ENCODE measurements at regions not wholly inside any gene's neighbourhood (a gene's known extent, or its start where the extent isn't known, plus 50 kb on each side); places are given as distances from the start of the nearest gene placed in this dataset.

GRCh38 chr2:18156002-18156401 lies 277.5 kb downstream of the KCNS3 start:
- no peak overlapping the region for H3K9ac ChIP-seq (ENCODE audit: low read depth, low read length)
- H2BK20ac ChIP-seq (ENCODE audit: low read depth, low read length): no peak overlapping the region
- POLR2A ChIA-PET (ENCODE audit: unreplicated experiment): no interaction called here
- no peaks in the 10 kb centered on the region for H3K36me3 ChIP-seq (ENCODE audit: control insufficient read depth, insufficient read depth, low read length)
- H3K9me3 ChIP-seq (ENCODE audit: control insufficient read depth, insufficient read depth, low read length): no peaks in the 10 kb centered on the region
- no peak overlapping the region for H2AK9ac ChIP-seq (replicated peaks; ENCODE audit: low read depth, low read length, poor library complexity)
- H3K27me3 ChIP-seq (ENCODE audit: control insufficient read depth, insufficient read depth, low read length): peaks cover 10% of the 10 kb centered on the region
- H2AK5ac ChIP-seq (ENCODE audit: low read depth, low read length): no peak overlapping the region
- BruUV-seq (replicated peaks): no TSS peak
- H3K56ac ChIP-seq (ENCODE audit: extremely low read depth, insufficient read depth, low read length): no peak overlapping the region
- no peaks in the 10 kb centered on the region for H3K9me1 ChIP-seq (ENCODE audit: insufficient read depth, low read length)
- no peak for TF ChIP-seq CTCF (conservative IDR thresholded peaks at IDR 0.05; ENCODE audit: low read depth, low read length)
- no peak for TF ChIP-seq SMC3 (IDR thresholded peaks at IDR 0.05; ENCODE audit: low read depth, low read length)
- no peak for TF ChIP-seq RAD21 (IDR thresholded peaks at IDR 0.05; ENCODE audit: low read length)
- CTCF ChIA-PET: no interaction called here
- H4K20me1 ChIP-seq (ENCODE audit: insufficient read depth, low read length): no peaks in the 10 kb centered on the region
- H3K27ac ChIP-seq (ENCODE audit: insufficient read depth, low read length): no peak overlapping the region
- ATAC-seq (ENCODE audit: low read depth) (no peak), DNase-seq (no peak)
- intact Hi-C loops (cut with micrococcal nuclease) (loop anchor here (10.0 kb wide), 1 partner anchor 431 kb away; no protein-coding TSS in a partner anchor), dilution Hi-C loops (cut with HindIII; ENCODE audit: low sequenced_read_pairs, unreplicated experiment) (no loop called here), in situ Hi-C loops (cut with MboI; ENCODE audit: low sequenced_read_pairs) (loop anchor here (25.0 kb wide), 1 partner anchor 294 kb away; no protein-coding TSS in a partner anchor)
- H2BK120ac ChIP-seq (ENCODE audit: low read depth, low read length): no peak overlapping the region
- no CpG with 5 or more reads among the region's 2 CpGs for WGBS, 2 experiments (ENCODE audit: extremely low coverage in 2 of 2, insufficient read length in 1 of 2)
- H4K8ac ChIP-seq (ENCODE audit: low read depth in 2 of 2, low read length in 2 of 2): no peak overlapping the region
- H4K5ac ChIP-seq (ENCODE audit: low read depth, low read length): no peak overlapping the region
- no peak overlapping the region for H2AFZ ChIP-seq (replicated peaks; ENCODE audit: low read length, poor library complexity)
- H4K91ac ChIP-seq (ENCODE audit: insufficient read depth, low read depth, low read length): no peak overlapping the region
- H3K79me1 ChIP-seq (ENCODE audit: low read depth in 1 of 2, low read length in 2 of 2): no peaks in the 10 kb centered on the region
- H3K4me3 ChIP-seq (ENCODE audit: insufficient read depth, low read depth, low read length): no peak overlapping the region
- H2BK5ac ChIP-seq (ENCODE audit: low read depth, low read length, poor library complexity, severe bottlenecking): no peak overlapping the region
- H3K23ac ChIP-seq (ENCODE audit: low read depth, low read length): no peak overlapping the region
- no peak overlapping the region for H2BK15ac ChIP-seq (ENCODE audit: low read depth, low read length)
- no peak overlapping the region for H3K4me2 ChIP-seq (ENCODE audit: low read depth, low read length)
- H3K18ac ChIP-seq (ENCODE audit: low read depth, low read length): no peak overlapping the region
- no peak overlapping the region for H3K4ac ChIP-seq (ENCODE audit: low read depth, low read length)
- no peak overlapping the region for H3K14ac ChIP-seq (replicated peaks; ENCODE audit: low read depth, low read length)
- H3K4me1 ChIP-seq (ENCODE audit: control insufficient read depth, insufficient read depth, low read length): no peaks in the 10 kb centered on the region

All from IMR-90 (cell line).